PC-3 (cell line): ENCODE measurements at regions not wholly inside any gene's neighbourhood (a gene's known extent, or its start where the extent isn't known, plus 50 kb on each side); places are given as distances from the start of the nearest gene placed in this dataset.
"Not testable (repeated sequence)": the region's sequence is repeated elsewhere in the genome, so short reads cannot be mapped to it uniquely, and the experiment has no call there.

Experiments
- ATAC-seq: fragments of 200-7000 bp; cut with Tn5 transposase; 2 replicates; pipeline ENCODE4 v1.9.1; 2020; ENCODE audit warnings: mild to moderate bottlenecking, moderate library complexity
- BruUV-seq: library from RNA; stranded (reverse); fragments of 400-500 nt; replicated peaks from 2 replicates; lab custom pipeline; 2021; lab: Mats Ljungman, UMichigan
- CTCF ChIA-PET: fragments of 300-600 bp; sonication (Branson Sonifier 250); formaldehyde crosslinking; loops from one replicate; lab custom pipeline; 2022; ENCODE audit warnings: antibody characterized with exemption; lab: Charles Lee
- POLR2A ChIA-PET: fragments of 300-600 bp; sonication (Branson Sonifier 250); formaldehyde crosslinking; loops from one replicate; lab custom pipeline; 2022; ENCODE audit warnings: antibody characterized with exemption; ENCODE audit not compliant: unreplicated experiment; lab: Charles Lee
- DNase-seq: peaks from one replicate; pipeline ENCODE4 v3.0.0-alpha.2; 2015
- H2AFZ ChIP-seq: fragments of 300-600 bp; sonication (generic); 2 replicates; pipeline ENCODE4 v1.6.0; 2016; ENCODE audit warnings: antibody characterized with exemption, low read length
- H3F3A ChIP-seq: fragments of 300-600 bp; sonication (generic); one replicate; pipeline ENCODE4 v1.6.0; 2017; ENCODE audit warnings: antibody characterized with exemption, low read length, control low read depth, mild to moderate bottlenecking; ENCODE audit not compliant: unreplicated experiment
- H3K27ac ChIP-seq: fragments of 300-600 bp; sonication (generic); 2 replicates; pipeline ENCODE4 v1.5.1; 2016; ENCODE audit warnings: mild to moderate bottlenecking, low read length
- H3K27me3 ChIP-seq: fragments of 300-600 bp; sonication (generic); 2 replicates; pipeline ENCODE4 v1.6.1; 2016; ENCODE audit warnings: low read length, mixed read lengths
- H3K36me3 ChIP-seq: fragments of 300-600 bp; sonication (generic); 2 replicates; pipeline ENCODE4 v1.6.1; 2016; ENCODE audit warnings: low read depth, mixed run types, low read length, mixed read lengths
- H3K4me1 ChIP-seq: fragments of 300-600 bp; sonication (generic); 2 replicates; pipeline ENCODE4 v1.5.1; 2016; ENCODE audit warnings: low read length; ENCODE audit not compliant: insufficient read depth
- H3K4me2 ChIP-seq: fragments of 300-600 bp; sonication (generic); 2 replicates; pipeline ENCODE4 v1.6.0; 2016; ENCODE audit warnings: low read length
- H3K4me3 ChIP-seq: fragments of 300-600 bp; sonication (generic); 2 replicates; pipeline ENCODE4 v1.5.1; 2016; ENCODE audit warnings: mild to moderate bottlenecking, low read length, mixed read lengths
- H3K79me2 ChIP-seq: fragments of 300-600 bp; sonication (generic); 2 replicates; pipeline ENCODE4 v1.6.1; 2017; ENCODE audit warnings: low read length, mixed read lengths
- H3K9ac ChIP-seq: fragments of 300-600 bp; sonication (generic); 2 replicates; pipeline ENCODE4 v1.6.0; 2016; ENCODE audit warnings: mild to moderate bottlenecking, low read length
- H3K9me2 ChIP-seq: fragments of 300-600 bp; sonication (generic); replicated peaks from 2 replicates; pipeline ENCODE4 v1.6.1; 2016; ENCODE audit warnings: mixed run types, low read length, mixed read lengths
- H3K9me3 ChIP-seq: fragments of 300-600 bp; sonication (generic); 2 replicates; pipeline ENCODE4 v1.6.1; 2016; ENCODE audit warnings: low read length, mixed read lengths
- H4K20me1 ChIP-seq: fragments of 300-600 bp; sonication (generic); 2 replicates; pipeline ENCODE4 v1.6.1; 2016; ENCODE audit warnings: low read length, mixed read lengths
- EZH2 ChIP-seq: fragments of 300-600 bp; sonication (generic); IDR thresholded peaks from one replicate; pipeline ENCODE4 v1.6.1; 2017; ENCODE audit warnings: antibody characterized with exemption, mild to moderate bottlenecking, low read length; ENCODE audit not compliant: unreplicated experiment
- EZH2phosphoT487 ChIP-seq: fragments of 300-600 bp; sonication (generic); IDR thresholded peaks from 2 replicates; pipeline ENCODE4 v1.6.1; 2018; ENCODE audit warnings: mild to moderate bottlenecking, antibody characterized with exemption, low read length, borderline replicate concordance
- intact Hi-C: fragments of 100-400 bp; cut with micrococcal nuclease; formaldehyde crosslinking; loops from 2 replicates; pipeline ENCODE4 v1.9.0; 2023
- TF ChIP-seq, protein P1 (sequence below): fragments of 300-600 bp; sonication (generic); conservative IDR thresholded peaks from 2 replicates; pipeline ENCODE4 v1.5.1; 2017; ENCODE audit warnings: antibody characterized with exemption, low read depth, mild to moderate bottlenecking, low read length

DNA sequence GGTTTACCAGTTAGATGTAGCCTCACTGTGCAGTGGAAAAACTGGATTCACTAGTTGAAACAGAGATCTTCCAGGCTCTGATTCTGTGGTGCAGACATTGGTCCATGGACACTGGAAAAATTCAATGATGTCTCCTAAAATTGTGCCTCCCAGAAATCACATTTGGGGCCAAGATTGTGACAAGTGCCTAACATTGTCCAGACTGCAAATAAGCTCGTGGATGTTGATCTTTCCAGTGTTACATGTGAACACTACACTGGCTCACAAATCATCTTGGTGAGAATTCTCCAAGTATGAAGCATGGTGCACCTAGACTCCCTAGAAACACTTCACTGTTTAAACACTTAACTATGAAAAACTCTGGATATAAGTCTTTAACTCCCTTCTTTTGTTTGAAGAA is 140.4 kb downstream of the HAO1 start:
- no peaks in the 10 kb centered on the region for H4K20me1 ChIP-seq
- H3K36me3 ChIP-seq = no peaks in the 10 kb centered on the region
- H3F3A ChIP-seq = no peaks in the 10 kb centered on the region
- no peaks in the 10 kb centered on the region for H3K79me2 ChIP-seq
- POLR2A ChIA-PET = interaction anchor here (0.5 kb wide), 1 partner anchor 325 kb away, joined by 5 read pairs; no protein-coding TSS in a partner anchor
- no peak overlapping the region for H2AFZ ChIP-seq
- H3K4me1 ChIP-seq = no peaks in the 10 kb centered on the region
- H3K27me3 ChIP-seq = no peaks in the 10 kb centered on the region
- DNase-seq (no peak), ATAC-seq (no peak)
- H3K9me2 ChIP-seq = no peaks in the 10 kb centered on the region
- intact Hi-C loops = no loop called here
- TF ChIP-seq EZH2 (no peak), EZH2phosphoT487 (no peak)
- TF ChIP-seq, protein P1, sequence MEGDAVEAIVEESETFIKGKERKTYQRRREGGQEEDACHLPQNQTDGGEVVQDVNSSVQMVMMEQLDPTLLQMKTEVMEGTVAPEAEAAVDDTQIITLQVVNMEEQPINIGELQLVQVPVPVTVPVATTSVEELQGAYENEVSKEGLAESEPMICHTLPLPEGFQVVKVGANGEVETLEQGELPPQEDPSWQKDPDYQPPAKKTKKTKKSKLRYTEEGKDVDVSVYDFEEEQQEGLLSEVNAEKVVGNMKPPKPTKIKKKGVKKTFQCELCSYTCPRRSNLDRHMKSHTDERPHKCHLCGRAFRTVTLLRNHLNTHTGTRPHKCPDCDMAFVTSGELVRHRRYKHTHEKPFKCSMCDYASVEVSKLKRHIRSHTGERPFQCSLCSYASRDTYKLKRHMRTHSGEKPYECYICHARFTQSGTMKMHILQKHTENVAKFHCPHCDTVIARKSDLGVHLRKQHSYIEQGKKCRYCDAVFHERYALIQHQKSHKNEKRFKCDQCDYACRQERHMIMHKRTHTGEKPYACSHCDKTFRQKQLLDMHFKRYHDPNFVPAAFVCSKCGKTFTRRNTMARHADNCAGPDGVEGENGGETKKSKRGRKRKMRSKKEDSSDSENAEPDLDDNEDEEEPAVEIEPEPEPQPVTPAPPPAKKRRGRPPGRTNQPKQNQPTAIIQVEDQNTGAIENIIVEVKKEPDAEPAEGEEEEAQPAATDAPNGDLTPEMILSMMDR = no peak
- BruUV-seq = no TSS peak
- CTCF ChIA-PET = no interaction called here
- no peaks in the 10 kb centered on the region for H3K9me3 ChIP-seq
- H3K4me3 ChIP-seq = no peak overlapping the region
- H3K9ac ChIP-seq = no peak overlapping the region
- no peak overlapping the region for H3K27ac ChIP-seq
- H3K4me2 ChIP-seq = no peak overlapping the region

DNA sequence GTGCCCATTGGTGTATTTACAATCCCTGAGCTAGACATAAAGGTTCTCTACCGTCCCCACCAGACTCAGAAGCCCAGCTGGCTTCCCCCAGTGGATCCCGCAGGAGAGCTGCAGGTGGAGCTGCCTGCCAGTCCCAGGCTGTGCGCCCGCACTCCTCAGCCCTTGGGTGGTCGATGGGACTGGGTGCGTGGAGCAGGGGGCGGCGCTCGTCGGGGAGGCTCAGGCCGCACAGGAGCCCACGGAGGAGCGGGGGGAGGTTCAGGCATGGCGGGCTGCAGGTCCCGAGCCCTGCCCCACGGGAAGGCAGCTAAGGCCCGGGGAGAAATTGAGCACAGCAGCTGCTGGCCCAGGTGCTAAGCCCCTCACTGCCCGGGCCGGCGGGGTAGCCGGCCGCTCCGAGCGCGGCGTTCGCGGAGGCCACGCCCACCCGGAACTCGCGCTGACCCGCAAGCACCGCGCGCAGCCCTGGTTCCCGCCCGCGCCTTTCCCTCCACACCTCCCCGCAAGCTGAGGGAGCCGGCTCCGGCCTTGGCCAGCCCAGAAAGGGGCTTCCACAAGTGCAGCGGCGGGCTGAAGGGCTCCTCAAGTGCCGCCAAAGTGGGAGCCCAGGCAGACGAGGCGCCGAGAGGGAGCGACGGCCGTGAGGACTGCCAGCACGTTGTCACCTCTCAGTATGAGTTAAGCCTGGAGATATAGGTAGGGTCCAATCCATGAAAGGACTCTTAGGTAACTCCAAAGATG is 136.7 kb downstream of the HAO1 start:
- H3K4me3 ChIP-seq = peak overlapping the region; percentile 53

DNA sequence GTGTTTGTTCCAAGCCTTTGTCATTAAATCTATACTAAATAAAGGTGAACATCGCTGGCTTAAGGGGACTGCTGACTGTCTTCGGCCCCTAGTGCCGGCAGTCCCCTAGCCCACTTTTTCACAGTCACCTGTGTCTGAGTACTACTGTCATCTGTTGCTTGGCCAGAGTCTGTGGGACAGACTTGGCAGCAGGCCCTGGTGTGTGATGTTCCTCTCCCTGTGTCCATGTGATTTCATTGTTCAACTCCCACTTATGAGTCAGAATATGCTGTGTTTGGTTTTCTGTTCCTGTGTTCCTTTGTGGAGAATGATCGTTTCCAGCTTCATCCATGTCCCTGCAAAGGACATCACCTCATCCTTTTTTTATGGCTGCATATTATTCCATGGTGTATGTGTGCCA is 133.4 kb downstream of the HAO1 start:
- Histone ChIP-seq H3K4me3 (no peak overlapping the region), H2AFZ (no peak overlapping the region), H4K20me1 (no peaks in the 10 kb centered on the region), H3K9ac (no peak overlapping the region), H3K79me2 (no peaks in the 10 kb centered on the region), H3K4me1 (no peaks in the 10 kb centered on the region; the same call in 1 of the 2 replicates), H3K36me3 (no peaks in the 10 kb centered on the region), H3K27me3 (no peaks in the 10 kb centered on the region), H3K27ac (no peak overlapping the region), H3K4me2 (no peak overlapping the region), H3K9me3 (no peaks in the 10 kb centered on the region), H3F3A (no peaks in the 10 kb centered on the region), H3K9me2 (no peaks in the 10 kb centered on the region)
- ATAC-seq (peak; percentile 80), DNase-seq (peak; percentile 75)
- ChIA-PET POLR2A (interaction anchor here (0.7 kb wide), 1 partner anchor 10 kb away, joined by 3 read pairs; no protein-coding TSS in a partner anchor), CTCF (no interaction called here)
- intact Hi-C loops = no loop called here
- no TSS peak for BruUV-seq
- TF ChIP-seq, protein P1 = no peak
- TF ChIP-seq EZH2 (no peak), EZH2phosphoT487 (no peak)

More for the DNA sequence above, 136.7 kb downstream of the HAO1 start:
- H4K20me1 ChIP-seq, DNase-seq, H3K27ac ChIP-seq, H3K27me3 ChIP-seq, H3K9me3 ChIP-seq, BruUV-seq, H3K36me3 ChIP-seq, H3K79me2 ChIP-seq, POLR2A ChIA-PET, CTCF ChIA-PET, H3K9me2 ChIP-seq, H3F3A ChIP-seq, intact Hi-C loops, H3K4me1 ChIP-seq: not testable (repeated sequence)
- ATAC-seq = peak; percentile 59
- H3K9ac ChIP-seq = peak overlapping the region; percentile 62
- peak overlapping the region; percentile 65 for H3K4me2 ChIP-seq
- peak overlapping the region; percentile 84 for H2AFZ ChIP-seq
